ENCODE measurements at regions not wholly inside any gene's neighbourhood (a gene's known extent, or its start where the extent isn't known, plus 50 kb on each side); places are given as distances from the start of the nearest gene placed in this dataset.
"Not testable (repeated sequence)": the region's sequence is repeated elsewhere in the genome, so short reads cannot be mapped to it uniquely, and the experiment has no call there.

DNA sequence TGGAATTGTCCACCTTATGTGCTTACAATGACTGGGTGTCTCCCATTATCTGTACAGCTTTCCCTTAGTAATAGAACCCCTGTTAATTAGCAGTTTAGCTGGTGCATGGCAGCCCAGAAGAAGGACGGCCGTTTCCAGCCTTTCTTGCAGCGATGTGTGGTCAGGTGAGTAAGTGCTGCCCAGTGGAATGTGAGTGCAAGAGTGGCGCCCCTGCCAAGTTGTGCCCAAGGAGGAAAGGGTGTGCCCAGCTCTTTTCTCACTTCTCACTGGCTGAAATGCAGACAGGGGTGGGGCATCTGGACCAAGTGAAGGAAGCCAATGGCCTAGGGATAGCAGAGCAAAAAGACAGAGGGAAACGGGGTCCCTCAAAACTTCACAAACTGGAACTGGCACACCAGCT is 296.8 kb downstream of the PREX1 start:
- no peak for DNase-seq (ENCODE audit: low read depth)

DNA sequence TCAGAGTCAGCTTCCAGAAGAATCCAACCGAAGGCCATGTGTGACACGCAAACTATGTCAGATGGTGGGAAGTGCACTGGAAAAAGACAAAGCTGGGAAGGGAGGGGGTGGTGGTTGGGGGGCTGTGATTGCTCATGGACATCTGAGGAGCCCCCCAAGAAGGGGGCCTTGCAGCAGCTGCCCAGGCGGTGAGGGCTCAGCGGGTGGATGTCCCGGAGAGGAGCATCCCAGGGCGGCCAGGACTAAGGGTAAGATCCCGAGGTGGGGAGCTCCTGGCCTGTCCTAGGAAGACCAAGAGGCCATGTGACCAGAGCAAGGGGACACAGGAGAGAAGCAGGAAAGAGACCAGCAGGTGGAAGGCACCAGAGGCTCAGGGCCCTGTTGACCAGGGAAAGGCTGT is 299.5 kb downstream of the PREX1 start:
- no peak for DNase-seq (ENCODE audit: low read depth)

DNA sequence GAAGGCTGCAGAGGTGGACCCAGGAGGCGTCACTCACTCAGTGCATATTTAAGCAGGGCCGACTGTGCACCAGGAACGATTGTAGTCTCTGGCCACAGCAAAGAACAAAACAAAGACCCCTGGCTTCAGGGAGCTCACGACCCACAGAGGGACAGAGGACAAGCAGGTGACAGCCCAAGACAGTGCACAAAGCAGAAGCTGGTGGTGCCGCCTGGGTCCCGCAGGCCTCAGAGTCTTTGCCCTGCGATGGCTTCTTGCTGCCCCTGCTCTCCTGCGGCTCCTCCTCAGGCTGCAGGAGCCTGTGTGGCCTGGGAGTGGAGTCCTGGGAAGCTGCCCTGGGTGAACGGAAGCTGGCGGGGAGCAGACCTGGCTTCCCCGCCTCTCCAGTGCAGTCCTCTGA is 300.0 kb downstream of the PREX1 start:
- no peak for DNase-seq (ENCODE audit: low read depth)

DNA sequence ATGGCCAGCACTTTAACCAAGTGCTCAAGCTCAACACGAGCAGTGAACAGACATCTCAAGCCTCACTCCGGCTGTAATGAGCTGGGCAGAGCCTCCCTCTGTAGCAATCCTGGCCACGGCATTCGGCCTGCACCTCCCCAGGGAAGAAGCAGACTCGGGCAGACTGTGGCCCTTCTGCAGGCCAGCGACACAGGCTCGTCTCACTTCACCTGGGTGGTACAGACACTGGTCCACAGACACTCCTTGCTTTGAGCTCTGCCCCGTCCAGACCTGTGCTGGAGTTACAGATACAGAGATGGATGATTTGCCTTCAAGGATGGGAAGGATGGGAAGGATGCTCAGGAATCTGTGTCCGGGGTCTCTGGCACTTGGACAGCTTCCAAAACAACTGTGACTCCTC is 300.9 kb downstream of the PREX1 start:
- DNase-seq (ENCODE audit: low read depth): no peak

DNA sequence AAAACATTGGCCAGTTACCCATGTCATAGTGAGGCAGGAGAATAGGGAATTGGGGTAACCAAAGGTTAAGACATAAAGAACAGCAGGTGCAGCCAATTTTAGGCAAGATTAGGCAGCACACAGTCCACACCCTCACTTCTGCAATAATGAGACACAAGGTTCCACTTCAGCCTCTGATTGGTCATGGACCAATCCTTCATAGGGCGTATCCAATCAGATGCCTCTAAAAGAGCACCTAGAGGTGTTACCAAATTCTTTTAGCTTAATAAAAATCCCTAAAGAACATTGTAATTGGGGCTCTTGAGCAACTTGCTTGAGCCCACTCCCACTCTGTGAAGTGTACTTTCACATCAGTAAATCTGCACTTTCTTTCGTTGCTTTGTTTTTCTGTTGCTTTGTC is 302.4 kb downstream of the PREX1 start:
- no peak for DNase-seq (ENCODE audit: low read depth)

DNA sequence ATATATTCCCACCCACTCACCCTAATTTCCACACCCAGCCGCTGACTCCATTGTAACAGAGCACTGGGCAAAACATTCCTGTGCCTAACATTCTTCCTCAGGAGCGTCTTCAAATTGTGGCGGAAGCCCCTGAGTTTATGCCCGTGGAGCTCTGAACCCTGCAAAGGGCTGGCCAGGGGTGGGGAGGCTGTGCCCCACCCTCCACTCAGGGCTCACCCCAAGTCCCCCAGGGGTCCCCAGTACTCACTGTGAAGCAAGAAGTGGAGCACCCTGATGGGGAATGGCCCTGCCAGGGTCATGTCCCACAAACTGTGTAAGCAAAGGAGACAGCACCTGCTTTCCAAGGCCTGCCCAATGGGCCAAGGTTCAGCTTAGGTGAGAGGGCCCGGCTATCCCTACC is 303.2 kb downstream of the PREX1 start:
- no peak for DNase-seq (ENCODE audit: low read depth)

DNA sequence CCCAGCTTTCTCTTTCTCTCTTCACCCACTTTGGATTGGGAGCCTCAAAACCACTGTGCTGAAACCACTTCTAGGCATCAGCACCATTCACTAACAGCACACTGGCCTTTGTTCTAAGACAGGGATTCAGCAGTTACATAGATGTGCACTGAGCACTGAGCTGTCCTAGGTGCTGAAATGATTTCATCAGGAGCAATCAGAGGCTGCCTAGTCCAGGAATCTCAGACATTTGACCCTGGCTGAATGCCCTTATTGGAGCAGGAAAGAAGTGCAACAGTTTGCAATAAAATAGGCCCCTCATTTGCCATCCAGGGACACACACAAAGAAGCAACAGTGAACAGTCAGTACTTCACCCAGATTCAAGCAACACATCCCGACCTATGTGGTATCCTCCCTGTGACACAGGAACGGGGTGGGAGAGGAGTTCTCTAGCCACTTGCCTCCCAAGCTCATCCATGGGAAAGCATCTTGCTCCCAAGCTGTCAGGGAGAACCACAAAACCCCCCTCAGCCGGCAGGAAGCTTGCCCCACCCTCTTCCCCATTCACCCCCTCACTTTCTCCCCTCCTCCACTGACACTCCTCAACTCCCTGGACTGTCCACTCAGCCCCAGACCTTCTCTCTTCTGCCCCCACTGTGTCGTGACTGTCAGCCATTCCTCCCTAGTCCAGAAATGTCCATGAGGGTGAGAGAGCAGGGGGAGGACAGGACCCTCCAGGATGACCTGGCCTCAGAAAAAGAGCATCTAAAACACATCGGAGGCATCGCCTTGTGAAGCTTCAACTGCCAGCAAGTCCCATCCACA is 304.4 kb downstream of the PREX1 start:
- no peak for DNase-seq (ENCODE audit: low read depth)

DNA sequence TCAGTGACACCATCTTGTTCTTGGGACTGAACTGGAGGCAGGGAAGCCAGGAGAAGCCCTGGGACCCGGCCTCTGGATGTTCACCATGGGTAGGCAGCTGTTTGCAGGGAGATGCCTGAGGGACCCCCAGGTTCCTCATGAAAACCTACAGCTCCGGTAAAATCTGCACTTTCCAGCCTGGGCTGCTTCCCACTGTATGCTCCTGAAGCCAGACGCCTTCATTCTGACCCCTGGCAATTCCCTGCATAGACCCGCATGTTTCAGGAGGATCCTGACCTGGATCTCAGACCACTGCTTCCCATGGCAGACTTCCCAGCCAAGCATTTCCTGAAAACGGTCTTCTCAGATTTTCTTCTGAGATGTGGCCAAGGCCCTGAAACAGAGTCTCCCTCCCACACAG is 306.7 kb downstream of the PREX1 start:
- DNase-seq (ENCODE audit: low read depth): no peak

DNA sequence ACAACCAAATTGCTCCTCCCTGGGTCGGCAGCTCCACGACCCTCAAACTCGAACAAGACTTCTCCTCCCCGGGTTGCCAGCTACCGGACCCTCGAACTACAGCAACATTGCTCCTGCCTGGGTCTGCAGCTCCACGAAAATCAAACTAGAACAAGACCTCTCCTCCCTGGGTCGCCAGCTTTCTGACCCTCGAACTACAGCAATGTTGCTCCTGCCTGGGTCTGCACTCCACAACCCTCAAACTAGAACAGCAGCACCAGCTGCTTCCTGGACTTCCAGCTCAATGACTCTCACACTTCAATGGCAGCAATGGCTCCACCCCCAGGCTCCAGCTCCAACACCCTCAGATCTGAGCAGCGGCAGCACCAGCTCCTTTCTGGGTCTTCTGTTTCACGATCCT is 311.6 kb downstream of the PREX1 start:
- not testable (repeated sequence) for DNase-seq (ENCODE audit: low read depth)

DNA sequence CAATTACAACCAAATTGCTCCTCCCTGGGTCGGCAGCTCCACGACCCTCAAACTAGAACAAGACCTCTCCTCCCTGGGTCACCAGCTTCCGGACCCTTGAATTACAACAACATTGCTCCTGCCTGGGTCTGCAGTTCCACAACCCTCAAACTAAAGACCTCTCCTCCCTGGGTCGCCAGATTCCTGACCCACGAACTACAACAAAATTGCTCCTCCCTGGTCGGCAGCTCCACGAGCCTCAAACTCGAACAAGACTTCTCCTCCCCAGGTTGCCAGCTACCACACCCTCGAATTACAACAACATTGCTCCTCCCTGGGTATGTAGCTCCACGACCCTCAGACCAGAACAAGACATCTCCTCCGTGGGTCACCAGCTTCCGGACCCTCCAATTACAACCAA is 313.2 kb downstream of the PREX1 start:
- DNase-seq (ENCODE audit: low read depth): not testable (repeated sequence)

DNA sequence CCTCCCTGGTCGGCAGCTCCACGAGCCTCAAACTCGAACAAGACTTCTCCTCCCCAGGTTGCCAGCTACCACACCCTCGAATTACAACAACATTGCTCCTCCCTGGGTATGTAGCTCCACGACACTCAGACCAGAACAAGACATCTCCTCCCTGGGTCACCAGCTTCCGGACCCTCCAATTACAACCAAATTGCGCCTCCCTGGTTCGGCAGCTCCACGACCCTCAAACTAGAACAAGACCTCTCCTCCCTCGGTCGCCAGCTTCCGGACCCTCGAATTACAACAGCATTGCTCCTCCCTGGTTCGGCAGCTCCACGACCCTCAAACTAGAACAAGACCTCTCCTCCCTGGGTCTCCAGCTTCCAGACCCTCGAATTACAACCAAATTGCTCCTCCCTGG is 315.3 kb downstream of the PREX1 start:
- not testable (repeated sequence) for DNase-seq (ENCODE audit: low read depth)

DNA sequence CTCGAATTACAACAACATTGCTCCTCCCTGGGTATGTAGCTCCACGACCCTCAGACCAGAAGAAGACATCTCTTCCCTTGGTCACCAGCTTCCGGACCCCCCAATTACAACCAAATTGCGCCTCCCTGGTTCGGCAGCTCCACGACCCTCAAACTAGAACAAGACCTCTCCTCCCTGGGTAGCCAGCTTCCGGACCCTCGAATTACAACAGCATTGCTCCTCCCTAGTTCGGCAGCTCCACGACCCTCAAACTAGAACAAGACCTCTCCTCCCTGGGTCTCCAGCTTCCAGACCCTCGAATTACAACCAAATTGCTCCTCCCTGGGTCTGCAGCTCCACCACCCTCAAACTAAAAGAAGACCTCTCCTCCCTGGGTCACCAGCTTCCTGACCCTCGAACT is 322.7 kb downstream of the PREX1 start:
- not testable (repeated sequence) for DNase-seq (ENCODE audit: low read depth)

DNA sequence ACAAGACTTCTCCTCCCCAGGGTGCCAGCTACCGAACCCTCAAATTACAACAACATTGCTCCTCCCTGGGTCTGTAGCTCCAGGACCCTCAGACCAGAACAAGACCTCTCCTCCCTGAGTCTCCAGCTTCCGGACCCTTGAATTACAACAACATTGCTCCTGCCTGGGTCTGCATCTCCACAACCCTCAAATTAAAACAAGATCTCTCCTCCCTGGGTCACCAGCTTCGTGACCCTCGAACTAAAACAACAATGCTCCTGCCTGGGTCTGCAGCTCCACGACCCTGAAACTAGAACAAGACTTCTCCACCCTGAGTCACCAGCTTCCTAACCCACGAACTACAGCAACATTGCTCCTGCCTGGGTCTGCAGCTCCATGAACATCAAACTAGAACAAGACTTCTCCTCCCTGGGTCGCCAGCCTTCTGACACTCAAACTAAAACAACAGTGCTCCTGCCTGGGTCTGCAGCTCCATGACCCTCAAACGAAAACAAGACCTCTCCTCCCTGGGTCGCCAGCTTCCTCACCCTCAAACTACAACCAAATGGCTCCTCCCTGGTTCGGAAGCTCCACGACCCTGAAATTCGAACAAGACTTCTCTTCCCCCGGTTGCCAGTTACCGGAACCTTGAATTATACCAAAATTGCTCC is 324.5 kb downstream of the PREX1 start:
- DNase-seq (ENCODE audit: low read depth): no peak

DNA sequence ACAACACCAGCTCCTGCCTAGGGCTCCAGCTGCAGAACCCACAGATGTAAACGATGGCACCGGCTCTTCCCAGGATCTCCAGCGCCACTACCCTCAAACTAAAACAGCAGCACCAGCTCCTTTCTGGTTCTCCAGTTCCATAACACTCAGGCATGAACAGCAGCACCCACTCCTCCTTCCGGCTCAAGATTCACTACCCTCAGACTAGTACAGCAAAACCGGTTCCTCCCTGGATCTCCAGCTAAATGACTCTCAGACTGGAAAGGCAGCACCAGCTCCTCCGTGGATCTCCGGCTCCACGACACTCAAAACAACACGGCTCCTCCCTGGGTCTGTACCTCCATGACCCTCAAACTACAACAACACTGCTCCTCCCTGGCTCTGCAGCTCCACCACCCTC is 325.0 kb downstream of the PREX1 start:
- no peak for DNase-seq (ENCODE audit: low read depth)

DNA sequence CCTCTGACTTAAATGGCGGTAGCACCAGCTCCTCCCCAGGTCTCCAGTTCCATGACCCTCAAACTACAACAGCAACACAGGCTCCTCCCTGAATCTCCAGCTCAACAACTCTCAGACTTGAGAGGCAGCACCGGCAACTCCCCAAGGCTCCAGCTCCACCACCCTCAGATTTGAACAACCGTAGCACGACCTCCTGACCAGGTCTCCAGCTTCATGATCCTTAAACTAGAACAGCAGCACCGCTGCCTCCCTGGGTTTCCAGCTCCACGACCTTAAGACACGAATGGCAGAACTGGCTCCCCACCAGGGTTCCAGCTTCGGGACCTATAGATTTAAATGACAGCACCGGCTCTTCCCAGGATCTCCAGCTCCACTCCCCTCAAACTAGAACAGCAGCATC is 325.8 kb downstream of the PREX1 start:
- no peak for DNase-seq (ENCODE audit: low read depth)

DNA sequence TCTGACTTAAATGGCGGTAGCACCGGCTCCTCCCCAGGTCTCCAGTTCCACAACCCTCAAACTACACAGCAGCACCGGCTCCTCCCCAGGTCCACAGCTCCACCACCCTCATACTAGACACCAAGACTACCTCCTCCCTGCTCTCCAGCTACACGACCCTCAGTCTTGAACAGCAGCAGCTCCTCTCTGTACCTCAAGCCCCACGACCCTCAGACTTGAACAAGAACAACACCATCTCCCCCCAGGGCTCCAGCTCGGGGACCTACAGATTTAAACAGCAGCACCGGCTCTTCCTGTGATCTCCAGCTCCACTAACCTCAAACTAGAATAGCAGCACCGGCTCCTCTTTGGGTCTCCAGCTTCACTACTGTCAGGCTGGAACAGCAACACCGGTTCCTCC is 326.9 kb downstream of the PREX1 start:
- not testable (repeated sequence) for DNase-seq (ENCODE audit: low read depth)

DNA sequence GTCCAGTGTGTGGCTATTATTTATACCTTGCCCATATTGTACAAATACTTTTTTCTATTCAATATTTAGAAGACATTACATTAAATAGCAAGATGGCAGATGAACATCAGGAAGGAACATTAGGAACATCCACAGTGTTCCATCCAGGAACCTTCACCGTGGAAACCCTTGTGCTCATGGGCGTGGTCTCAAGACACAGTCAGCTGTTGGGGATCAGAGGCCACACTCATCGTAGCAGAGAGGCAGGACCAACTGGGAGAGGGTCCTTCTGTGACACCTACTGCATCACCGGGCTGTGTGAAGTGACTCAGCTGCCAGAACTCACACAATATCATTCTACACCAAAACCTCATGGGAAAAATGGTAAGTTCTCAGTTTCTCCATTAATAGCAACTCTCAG is 328.9 kb downstream of the PREX1 start:
- DNase-seq (ENCODE audit: low read depth): not testable (repeated sequence)

DNA sequence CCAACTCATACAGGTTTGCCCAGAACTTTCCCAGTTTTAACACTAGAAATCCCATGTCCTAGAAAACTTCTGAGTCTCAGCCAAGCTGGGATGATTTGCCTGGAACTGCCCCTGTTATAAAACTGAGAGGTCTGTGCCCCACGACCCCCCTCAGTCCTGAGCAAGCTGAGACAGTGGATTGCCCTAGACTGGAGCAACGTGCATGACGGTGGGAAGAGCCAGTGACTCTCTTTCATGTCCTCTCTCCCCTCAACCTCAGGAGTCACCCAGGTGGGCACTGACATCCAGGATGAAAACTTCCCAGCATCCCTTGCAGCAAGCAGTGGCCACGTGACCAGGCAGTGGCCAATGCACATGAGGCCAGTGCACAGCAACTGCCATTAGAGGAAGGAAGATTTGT is 329.7 kb downstream of the PREX1 start:
- not testable (repeated sequence) for DNase-seq (ENCODE audit: low read depth)

DNA sequence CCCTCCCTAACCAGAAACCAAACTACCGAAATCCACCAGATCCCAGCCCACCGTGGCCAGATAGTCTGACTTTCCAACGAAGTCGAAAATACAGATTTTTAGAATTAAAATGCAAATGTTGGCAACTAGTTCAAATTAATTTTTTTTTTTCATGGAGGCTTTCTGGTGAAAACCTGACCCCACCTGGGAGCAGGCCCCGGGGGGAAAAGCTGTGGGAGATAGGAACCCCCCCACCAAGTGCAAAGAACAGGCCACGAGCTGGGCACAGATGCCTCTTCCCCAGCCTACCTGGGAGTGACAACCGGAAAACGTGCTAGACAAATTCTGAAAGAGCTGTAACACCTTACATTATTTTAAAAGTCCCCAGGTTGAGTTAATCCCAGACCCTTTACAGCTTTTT is 333.8 kb downstream of the PREX1 start:
- no peak for DNase-seq (ENCODE audit: low read depth)

DNA sequence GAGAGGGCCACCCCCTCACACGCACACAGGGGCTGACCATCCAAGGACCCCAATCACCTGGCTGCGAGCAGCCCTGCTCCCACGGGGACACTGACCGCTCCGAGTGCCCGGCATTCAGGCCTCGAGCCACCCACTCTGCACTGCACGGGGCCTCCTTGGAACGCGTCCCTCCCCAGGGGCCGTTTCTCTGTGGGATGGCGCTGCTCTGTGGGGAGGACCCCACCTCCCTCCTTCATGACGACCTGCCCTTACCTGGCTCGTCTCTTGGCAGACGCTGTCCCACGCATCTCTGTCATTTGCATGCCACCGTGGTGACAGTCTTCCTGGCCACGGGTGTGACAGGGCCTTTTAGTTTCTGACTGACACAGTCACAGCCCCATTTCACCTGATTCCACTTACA is 334.5 kb downstream of the PREX1 start:
- DNase-seq (ENCODE audit: low read depth): not testable (repeated sequence)

DNA sequence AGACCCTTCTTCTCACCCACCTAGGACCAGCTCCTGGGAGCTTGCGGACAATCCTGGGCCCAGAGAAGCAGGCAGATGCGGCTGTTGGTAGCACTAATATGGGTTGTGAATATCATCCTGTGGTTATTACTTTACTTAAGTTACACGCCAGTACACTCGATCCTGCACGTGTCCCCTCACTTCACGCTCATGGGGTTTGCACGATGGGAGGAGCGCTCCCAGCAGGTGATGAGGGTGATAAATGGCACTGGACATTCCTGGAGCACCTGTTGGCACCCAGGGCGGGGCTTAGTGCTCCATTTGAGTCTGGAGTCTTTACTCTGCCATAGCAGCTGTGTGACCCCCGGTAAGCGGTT is 335.1 kb downstream of the PREX1 start:
- DNase-seq (ENCODE audit: low read depth): no peak

DNA sequence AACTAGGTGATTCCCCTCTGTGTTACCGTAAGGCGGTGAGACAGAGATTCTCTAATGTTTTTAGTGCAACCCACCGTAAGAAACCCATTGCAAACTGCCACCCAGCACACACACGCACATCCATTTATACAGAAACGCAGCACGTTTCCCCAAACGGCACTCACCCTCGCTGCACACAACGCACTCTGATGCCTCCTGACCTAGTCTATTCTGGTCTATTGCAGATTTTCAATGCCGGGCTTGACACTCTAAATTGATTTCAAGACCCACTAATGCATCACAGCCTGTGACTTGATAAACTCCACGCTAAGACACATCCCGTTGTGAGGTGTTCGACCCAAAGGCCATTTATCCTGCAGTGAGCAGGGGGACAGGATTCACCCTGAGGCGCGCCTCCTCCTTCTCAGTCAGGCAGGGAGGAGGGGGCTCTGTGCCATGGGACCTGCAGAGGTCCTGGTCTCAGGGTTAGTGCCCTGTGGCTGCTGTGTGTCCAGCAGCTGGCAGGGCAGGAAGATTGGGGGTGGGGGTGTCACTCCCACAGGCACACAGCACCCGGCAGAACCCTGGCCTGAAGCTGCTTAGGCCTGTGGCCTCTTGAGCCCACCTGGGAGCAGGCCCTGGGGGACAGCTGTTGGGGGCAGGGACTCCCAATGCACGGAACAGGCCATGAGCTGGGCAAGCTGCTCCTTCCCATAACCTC is 335.6 kb downstream of the PREX1 start:
- DNase-seq (ENCODE audit: low read depth): no peak
